Retinal pigment epithelial cell (primary cell): ENCODE measurements at regions not wholly inside any gene's neighbourhood (a gene's known extent, or its start where the extent isn't known, plus 50 kb on each side); places are given as distances from the start of the nearest gene placed in this dataset.
"Not testable (repeated sequence)": the region's sequence is repeated elsewhere in the genome, so short reads cannot be mapped to it uniquely, and the experiment has no call there.

Experiments used
- DNase-seq: peaks from one replicate; pipeline ENCODE4 v3.0.0-alpha.2; 2010; ENCODE audit warnings: low read depth
- H3K4me3 ChIP-seq: 2 replicates; pipeline ENCODE4 v1.5.1; 2011; ENCODE audit warnings: mild to moderate bottlenecking, low read length, control low read depth, moderate library complexity

GRCh38 chr5:34096033-34096432, 53.0 kb upstream of the C1QTNF3 start:
- DNase-seq, result not testable (repeated sequence)

GRCh38 chr5:34099891-34100290, 56.9 kb upstream of the C1QTNF3 start:
- DNase-seq, H3K4me3 ChIP-seq: not testable (repeated sequence)

More at GRCh38 chr5:34096033-34096432, 53.0 kb upstream of the C1QTNF3 start:
- H3K4me3 ChIP-seq, result not testable (repeated sequence)

GRCh38 chr5:34101567-34101966, 58.6 kb upstream of the C1QTNF3 start:
- H3K4me3 ChIP-seq, DNase-seq: not testable (repeated sequence)

GRCh38 chr5:34108897-34109296, 65.9 kb upstream of the C1QTNF3 start:
- H3K4me3 ChIP-seq, result not testable (repeated sequence)

GRCh38 chr5:34124280-34124679, 81.3 kb upstream of the C1QTNF3 start:
- not testable (repeated sequence) for DNase-seq, H3K4me3 ChIP-seq

More at GRCh38 chr5:34108897-34109296, 65.9 kb upstream of the C1QTNF3 start:
- not testable (repeated sequence) for DNase-seq

GRCh38 chr5:34125354-34125753, 82.3 kb upstream of the C1QTNF3 start:
- DNase-seq, H3K4me3 ChIP-seq: not testable (repeated sequence)

- DNase-seq, result not testable (repeated sequence)
These were observed 83.7 kb upstream of the C1QTNF3 start for GRCh38 chr5:34126741-34127140.

GRCh38 chr5:34127818-34128217, 84.8 kb upstream of the C1QTNF3 start:
- not testable (repeated sequence) for H3K4me3 ChIP-seq, DNase-seq

More at GRCh38 chr5:34126741-34127140, 83.7 kb upstream of the C1QTNF3 start:
- not testable (repeated sequence) for H3K4me3 ChIP-seq

- H3K4me3 ChIP-seq, DNase-seq: not testable (repeated sequence)
These were observed 85.9 kb upstream of the C1QTNF3 start for GRCh38 chr5:34128890-34129289.

GRCh38 chr5:34154988-34155387, 112.0 kb upstream of the C1QTNF3 start:
- DNase-seq, H3K4me3 ChIP-seq: not testable (repeated sequence)

GRCh38 chr5:34156703-34157414, 113.8 kb upstream of the C1QTNF3 start:
- H3K4me3 ChIP-seq, DNase-seq: not testable (repeated sequence)

- H3K4me3 ChIP-seq, DNase-seq: not testable (repeated sequence)
These were observed 117.9 kb upstream of the C1QTNF3 start for GRCh38 chr5:34160904-34161303.

- H3K4me3 ChIP-seq, DNase-seq: not testable (repeated sequence)
These were observed 128.4 kb upstream of the C1QTNF3 start for GRCh38 chr5:34171398-34171797.

GRCh38 chr5:34179453-34180190, 136.6 kb upstream of the C1QTNF3 start:
- DNase-seq, H3K4me3 ChIP-seq: not testable (repeated sequence)

GRCh38 chr5:34180225-34180624, 137.2 kb upstream of the C1QTNF3 start:
- not testable (repeated sequence) for H3K4me3 ChIP-seq, DNase-seq

GRCh38 chr5:34180940-34181614, 138.1 kb upstream of the C1QTNF3 start:
- not testable (repeated sequence) for H3K4me3 ChIP-seq, DNase-seq

- DNase-seq, H3K4me3 ChIP-seq: not testable (repeated sequence)
These were observed 142.0 kb upstream of the C1QTNF3 start for GRCh38 chr5:34185005-34185404.

- H3K4me3 ChIP-seq, DNase-seq: not testable (repeated sequence)
These were observed 142.6 kb upstream of the C1QTNF3 start for GRCh38 chr5:34185572-34185971.

- H3K4me3 ChIP-seq, DNase-seq: not testable (repeated sequence)
These were observed 143.1 kb upstream of the C1QTNF3 start for GRCh38 chr5:34186108-34186507.

- not testable (repeated sequence) for H3K4me3 ChIP-seq
These were observed 143.9 kb upstream of the C1QTNF3 start for GRCh38 chr5:34186865-34187264.

More at GRCh38 chr5:34186865-34187264, 143.9 kb upstream of the C1QTNF3 start:
- not testable (repeated sequence) for DNase-seq
